Stimulated activated CD8-positive, alpha-beta memory T cell treated with anti-CD3 and anti-CD28 coated beads, Interleukin-12 subunit alpha, Interleukin-12 subunit beta, amount 100 ng/mL, for 1 hour (primary cell): ENCODE measurements at regions not wholly inside any gene's neighbourhood (a gene's known extent, or its start where the extent isn't known, plus 50 kb on each side); places are given as distances from the start of the nearest gene placed in this dataset.
"Not testable (repeated sequence)": the region's sequence is repeated elsewhere in the genome, so short reads cannot be mapped to it uniquely, and the experiment has no call there.

Experiments used
- DNase-seq: peaks from one replicate; pipeline ENCODE4 v3.0.0-alpha.2; 2020; ENCODE audit warnings: low read depth

- DNase-seq: no peak
Measured at GRCh38 chr1:185539277-185539943, 194.8 kb upstream of the HMCN1 start.

- not testable (repeated sequence) for DNase-seq
Measured at GRCh38 chr1:185538309-185538898, 195.8 kb upstream of the HMCN1 start.

- no peak for DNase-seq
Measured at GRCh38 chr1:185537596-185537995, 196.6 kb upstream of the HMCN1 start.

GRCh38 chr1:185536165-185536920 lies 197.8 kb upstream of the HMCN1 start:
- DNase-seq: no peak

- DNase-seq: no peak
Measured at GRCh38 chr1:185535621-185536020, 198.6 kb upstream of the HMCN1 start.

GRCh38 chr1:185534801-185535200 lies 199.4 kb upstream of the HMCN1 start:
- no peak for DNase-seq

GRCh38 chr1:185533596-185533995 lies 200.6 kb upstream of the HMCN1 start:
- no peak for DNase-seq

GRCh38 chr1:185532856-185533255 lies 201.3 kb upstream of the HMCN1 start:
- DNase-seq: no peak

GRCh38 chr1:185531838-185532237 lies 202.4 kb upstream of the HMCN1 start:
- no peak for DNase-seq

GRCh38 chr1:185530215-185530614 lies 204.0 kb upstream of the HMCN1 start:
- no peak for DNase-seq

GRCh38 chr1:185529673-185530072 lies 204.5 kb upstream of the HMCN1 start:
- DNase-seq: no peak

GRCh38 chr1:185528084-185528676 lies 206.0 kb upstream of the HMCN1 start:
- no peak for DNase-seq

GRCh38 chr1:185526344-185527307 lies 207.6 kb upstream of the HMCN1 start:
- DNase-seq: no peak

- no peak for DNase-seq
Measured at GRCh38 chr1:185520188-185520920, 203.3 kb upstream of the IVNS1ABP start.

GRCh38 chr1:185517808-185518419 lies 200.9 kb upstream of the IVNS1ABP start:
- DNase-seq: no peak

- DNase-seq: not testable (repeated sequence)
Measured at GRCh38 chr1:185517301-185517700, 200.3 kb upstream of the IVNS1ABP start.

GRCh38 chr1:185515696-185516095 lies 198.7 kb upstream of the IVNS1ABP start:
- no peak for DNase-seq

- no peak for DNase-seq
Measured at GRCh38 chr1:185514311-185514710, 197.3 kb upstream of the IVNS1ABP start.

GRCh38 chr1:185512442-185512841 lies 195.4 kb upstream of the IVNS1ABP start:
- DNase-seq: no peak

- DNase-seq: no peak
Measured at GRCh38 chr1:185501099-185501498, 184.1 kb upstream of the IVNS1ABP start.
